SH-SY5Y (cell line): ENCODE measurements at regions not wholly inside any gene's neighbourhood (a gene's known extent, or its start where the extent isn't known, plus 50 kb on each side); places are given as distances from the start of the nearest gene placed in this dataset.

Source experiments
- GATA2 ChIP-seq: IDR thresholded peaks from 2 replicates; pipeline ENCODE4 v1.6.1; 2011; ENCODE audit warnings: mild to moderate bottlenecking, low read depth, low read length
- GATA3 ChIP-seq: IDR thresholded peaks from 2 replicates; pipeline ENCODE4 v1.6.1; 2011; ENCODE audit warnings: low read depth, mild to moderate bottlenecking, low read length, moderate library complexity

- no peak for TF ChIP-seq GATA2
- no peak for TF ChIP-seq GATA3
Measured at GRCh38 chr12:86774841-86775388, 518.7 kb upstream of the MGAT4C start.
